ENCODE measurements at regions not wholly inside any gene's neighbourhood (a gene's known extent, or its start where the extent isn't known, plus 50 kb on each side); places are given as distances from the start of the nearest gene placed in this dataset.

DNA sequence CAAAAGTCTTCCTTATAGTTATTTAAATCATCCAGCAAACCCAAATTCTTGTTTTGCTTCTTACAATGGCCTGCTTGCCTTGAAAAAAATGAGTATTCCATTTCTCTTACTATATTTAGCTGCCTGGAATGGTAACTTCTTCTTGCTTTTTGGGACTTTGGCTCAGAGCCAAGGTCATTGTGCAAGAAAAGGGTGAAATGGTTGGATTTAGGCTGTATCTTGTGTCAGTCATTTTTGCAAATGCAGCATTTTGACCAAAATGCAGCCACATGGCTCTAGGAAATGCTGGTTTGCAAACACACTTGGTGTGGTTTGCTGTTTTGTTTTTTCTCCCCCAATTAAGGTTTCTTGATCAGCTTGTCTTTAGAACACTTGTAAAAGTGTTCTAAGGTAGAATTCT, 133.3 kb upstream of the ELL2 start:
- TF ChIP-seq CREB1 (CRISPR knock-in tag; IDR thresholded peaks at IDR 0.05) (no peak), CTCF (IDR thresholded peaks at IDR 0.05) (no peak), ZNF317 (CRISPR knock-in tag; IDR thresholded peaks at IDR 0.05; ENCODE audit: borderline replicate concordance, low read depth) (no peak), OVOL2 (CRISPR knock-in tag; IDR thresholded peaks at IDR 0.05; ENCODE audit: borderline replicate concordance) (no peak), ZNF138 (CRISPR knock-in tag; conservative IDR thresholded peaks at IDR 0.05) (no peak)
- TF ChIP-seq, protein P1, sequence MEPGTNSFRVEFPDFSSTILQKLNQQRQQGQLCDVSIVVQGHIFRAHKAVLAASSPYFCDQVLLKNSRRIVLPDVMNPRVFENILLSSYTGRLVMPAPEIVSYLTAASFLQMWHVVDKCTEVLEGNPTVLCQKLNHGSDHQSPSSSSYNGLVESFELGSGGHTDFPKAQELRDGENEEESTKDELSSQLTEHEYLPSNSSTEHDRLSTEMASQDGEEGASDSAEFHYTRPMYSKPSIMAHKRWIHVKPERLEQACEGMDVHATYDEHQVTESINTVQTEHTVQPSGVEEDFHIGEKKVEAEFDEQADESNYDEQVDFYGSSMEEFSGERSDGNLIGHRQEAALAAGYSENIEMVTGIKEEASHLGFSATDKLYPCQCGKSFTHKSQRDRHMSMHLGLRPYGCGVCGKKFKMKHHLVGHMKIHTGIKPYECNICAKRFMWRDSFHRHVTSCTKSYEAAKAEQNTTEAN (CRISPR knock-in tag; IDR thresholded peaks at IDR 0.05): no peak
- TF ChIP-seq, protein P2, sequence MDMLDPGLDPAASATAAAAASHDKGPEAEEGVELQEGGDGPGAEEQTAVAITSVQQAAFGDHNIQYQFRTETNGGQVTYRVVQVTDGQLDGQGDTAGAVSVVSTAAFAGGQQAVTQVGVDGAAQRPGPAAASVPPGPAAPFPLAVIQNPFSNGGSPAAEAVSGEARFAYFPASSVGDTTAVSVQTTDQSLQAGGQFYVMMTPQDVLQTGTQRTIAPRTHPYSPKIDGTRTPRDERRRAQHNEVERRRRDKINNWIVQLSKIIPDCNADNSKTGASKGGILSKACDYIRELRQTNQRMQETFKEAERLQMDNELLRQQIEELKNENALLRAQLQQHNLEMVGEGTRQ (CRISPR knock-in tag; IDR thresholded peaks at IDR 0.05): no peak
